Skeletal muscle cell (primary cell): ENCODE measurements at regions not wholly inside any gene's neighbourhood (a gene's known extent, or its start where the extent isn't known, plus 50 kb on each side); places are given as distances from the start of the nearest gene placed in this dataset.

Experiments used
- DNase-seq: peaks from one replicate; pipeline ENCODE4 v3.0.0-alpha.2; 2010; ENCODE audit warnings: low read depth
- H3K4me3 ChIP-seq: 2 replicates; pipeline ENCODE4 v1.5.1; 2011; ENCODE audit warnings: low read depth, mild to moderate bottlenecking, control low read depth, low read length, moderate library complexity

DNA sequence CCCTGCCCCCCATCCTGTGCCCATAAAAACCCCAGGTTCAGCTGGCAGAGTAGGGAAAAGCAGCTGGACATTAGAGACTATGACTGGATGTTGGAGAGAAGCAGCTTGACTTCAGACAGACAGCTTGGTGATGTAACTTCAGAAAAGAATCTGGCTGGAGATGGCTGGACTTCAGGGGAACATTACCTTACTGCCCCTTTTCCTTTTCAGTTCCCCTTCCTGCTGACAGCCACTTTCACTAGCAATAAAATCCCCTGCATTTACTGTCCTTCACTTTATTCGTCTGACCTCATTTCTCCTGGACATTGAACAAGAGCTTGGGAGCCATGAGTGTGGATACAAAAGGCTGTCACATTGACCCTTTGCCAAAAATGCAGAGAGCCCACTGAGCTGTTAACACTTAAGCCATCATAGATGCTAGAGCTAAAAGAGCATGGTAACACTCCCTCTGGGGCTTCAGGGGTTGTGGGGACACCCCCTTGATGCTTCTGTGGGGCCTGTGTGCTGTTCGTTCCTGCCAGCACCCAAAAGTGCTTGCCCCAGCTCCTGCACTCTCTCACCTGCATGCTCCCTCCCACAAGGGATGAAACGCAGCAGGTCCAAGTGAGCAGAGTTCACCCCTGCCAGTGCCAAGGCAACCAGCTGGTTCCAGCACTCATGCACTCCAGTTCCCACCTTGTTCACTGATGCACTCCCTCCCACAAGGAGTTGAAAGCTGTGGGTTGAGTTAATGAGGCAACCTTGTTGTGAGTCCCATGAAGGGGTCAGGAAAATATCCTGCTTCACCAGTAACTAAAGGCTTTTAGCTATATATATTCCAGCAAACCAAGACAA is 263.8 kb upstream of the NDST3 start:
- H3K4me3 ChIP-seq = no peak overlapping the region

DNA sequence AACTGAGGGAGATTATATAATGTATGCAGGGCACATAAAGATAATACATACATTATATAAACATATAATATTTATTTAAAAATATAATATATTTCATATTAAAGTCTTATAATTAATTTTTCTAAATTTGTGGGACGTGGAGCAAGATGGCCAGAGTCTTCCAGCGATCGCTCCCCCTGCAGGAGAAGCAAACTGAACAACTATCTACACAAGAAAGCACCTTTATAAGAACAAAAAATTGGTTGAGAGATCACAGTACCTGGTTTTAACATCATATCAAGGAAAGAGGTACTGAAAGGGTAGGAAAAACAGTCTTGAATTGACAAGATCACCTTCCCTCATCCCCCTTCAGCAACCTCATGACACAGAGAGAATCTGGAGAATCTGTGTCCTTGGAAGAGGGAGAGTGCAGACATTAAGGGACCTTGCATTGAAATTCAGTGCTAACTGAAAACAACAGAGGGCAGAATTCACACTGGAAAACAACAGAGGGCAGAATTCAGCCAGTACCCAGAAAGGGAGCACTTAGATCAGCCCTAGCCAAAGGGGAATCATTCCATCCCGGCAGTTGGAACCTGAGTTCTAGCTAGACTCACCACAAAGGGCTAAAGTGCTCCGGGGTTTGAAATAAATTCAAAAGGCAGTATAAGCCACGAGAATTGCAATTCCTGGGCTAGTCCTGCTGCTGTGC is 262.5 kb upstream of the NDST3 start:
- H3K4me3 ChIP-seq = no peak overlapping the region
- no peak for DNase-seq

More for the DNA sequence above, 263.8 kb upstream of the NDST3 start:
- DNase-seq = no peak

DNA sequence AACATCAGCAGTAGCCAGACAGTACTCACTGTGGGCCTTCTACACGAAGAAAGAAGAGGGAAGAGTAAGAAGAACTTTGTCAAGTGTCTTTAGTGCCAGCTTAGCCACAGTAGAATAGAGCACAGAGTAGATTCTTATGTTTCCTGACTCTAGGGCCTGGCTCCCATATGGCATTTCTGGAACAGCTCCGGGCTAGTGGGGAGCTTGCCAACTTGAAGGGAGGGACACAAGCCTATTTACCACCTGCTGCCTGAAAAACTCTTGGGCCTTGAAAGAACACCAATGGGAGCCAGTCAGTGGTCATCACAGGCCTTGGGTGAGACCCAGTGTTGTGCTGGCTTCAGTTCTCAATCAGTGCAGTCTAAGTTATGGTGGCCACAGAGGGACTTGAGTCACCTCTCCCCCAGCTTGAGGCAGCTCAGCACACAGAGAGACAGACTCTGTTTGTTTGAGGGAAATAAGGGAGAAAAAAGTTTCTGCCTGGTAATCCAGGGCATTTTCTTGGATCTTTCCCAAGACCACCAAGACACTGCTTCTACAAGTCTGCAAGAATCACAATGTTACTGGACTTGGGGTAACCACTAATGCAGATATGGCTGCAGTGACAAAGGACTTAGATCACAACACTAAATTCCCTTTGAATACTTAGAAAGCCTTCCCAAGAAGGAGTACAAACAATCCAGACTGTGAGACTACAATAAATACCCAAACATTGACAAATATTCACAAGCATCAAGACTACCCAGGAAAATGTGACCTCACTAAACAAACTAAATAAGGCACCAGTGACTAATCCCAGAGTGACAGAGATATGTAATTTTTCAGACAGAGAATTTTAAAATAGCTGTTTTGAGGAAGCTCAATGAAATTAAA is 261.0 kb upstream of the NDST3 start:
- DNase-seq = no peak
- no peak overlapping the region for H3K4me3 ChIP-seq

DNA sequence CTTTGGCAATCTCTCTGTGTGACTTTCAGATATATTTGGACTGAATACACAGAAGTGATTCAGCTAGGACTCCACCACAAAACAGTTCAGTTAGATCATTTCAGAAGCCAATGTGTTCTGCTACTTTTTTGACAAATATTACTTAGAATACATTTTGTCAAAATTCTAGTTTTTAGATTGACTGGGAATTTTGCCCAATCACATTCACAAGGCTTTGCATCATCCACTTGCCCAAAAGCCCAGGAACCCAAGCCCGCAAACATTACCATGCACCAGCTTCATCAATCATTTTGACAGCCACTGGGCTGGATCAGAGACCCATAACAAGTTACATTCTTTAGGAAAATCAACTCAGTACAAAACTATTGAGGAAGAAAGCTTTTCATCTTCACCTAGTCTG is 256.6 kb upstream of the NDST3 start:
- no peak for DNase-seq
- no peak overlapping the region for H3K4me3 ChIP-seq

DNA sequence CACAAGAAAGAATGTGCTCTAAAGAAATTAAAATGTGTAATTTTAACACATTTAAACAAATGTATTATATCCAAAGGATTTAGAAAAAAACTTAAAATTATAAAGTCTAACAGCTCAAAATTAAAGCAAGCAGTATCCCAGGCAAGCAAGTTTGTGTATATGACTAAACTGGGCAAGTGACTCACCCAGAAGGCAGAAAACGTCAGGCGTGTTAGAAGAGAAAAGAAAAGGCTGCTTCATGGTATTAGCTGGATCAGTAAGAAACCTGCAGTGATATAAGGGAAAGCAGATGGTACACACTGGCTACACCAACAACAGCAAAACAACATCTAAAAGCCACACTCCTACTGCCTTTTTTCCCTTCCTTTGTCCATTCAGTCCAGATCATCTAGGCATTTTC is 250.6 kb upstream of the NDST3 start:
- H3K4me3 ChIP-seq = no peak overlapping the region
- no peak for DNase-seq

DNA sequence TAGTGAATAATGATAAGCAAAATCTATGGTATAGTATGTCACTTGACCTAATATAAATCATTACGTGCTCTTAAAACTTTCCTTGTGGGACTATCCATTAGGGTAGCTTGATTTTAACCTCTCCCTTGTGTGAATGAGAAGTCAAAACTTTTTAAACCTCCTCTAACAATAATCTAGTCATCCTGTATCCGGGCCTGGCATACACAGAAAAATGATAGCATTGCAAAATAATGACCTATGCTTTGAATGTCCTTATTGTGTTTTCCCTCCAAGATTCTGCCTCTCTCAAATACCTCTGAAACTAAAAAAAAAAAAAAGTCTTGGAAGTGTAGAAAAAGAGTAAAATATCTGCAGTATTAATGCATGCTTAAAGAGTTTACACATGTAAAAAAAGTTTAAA is 250.0 kb upstream of the NDST3 start:
- H3K4me3 ChIP-seq = no peak overlapping the region
- no peak for DNase-seq

DNA sequence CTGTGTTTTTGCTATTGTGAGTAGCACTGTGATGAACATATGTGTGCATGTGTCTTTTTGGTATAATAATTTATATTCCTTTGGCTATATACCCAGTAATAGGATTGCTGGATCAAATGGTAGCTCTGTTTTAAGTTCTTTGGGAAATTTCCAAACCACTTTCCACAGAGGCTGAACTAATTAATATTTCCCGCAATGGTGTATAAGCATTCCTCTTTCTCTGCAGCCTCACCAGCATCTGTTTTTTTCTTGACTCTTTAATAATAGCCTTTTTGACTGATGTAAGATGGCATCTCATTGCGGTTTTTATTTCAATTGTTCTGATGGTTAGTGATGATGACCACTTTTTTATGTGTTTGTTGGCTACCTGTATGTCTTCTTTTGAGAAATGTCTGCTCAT is 247.7 kb upstream of the NDST3 start:
- no peak for DNase-seq
- H3K4me3 ChIP-seq = no peak overlapping the region

DNA sequence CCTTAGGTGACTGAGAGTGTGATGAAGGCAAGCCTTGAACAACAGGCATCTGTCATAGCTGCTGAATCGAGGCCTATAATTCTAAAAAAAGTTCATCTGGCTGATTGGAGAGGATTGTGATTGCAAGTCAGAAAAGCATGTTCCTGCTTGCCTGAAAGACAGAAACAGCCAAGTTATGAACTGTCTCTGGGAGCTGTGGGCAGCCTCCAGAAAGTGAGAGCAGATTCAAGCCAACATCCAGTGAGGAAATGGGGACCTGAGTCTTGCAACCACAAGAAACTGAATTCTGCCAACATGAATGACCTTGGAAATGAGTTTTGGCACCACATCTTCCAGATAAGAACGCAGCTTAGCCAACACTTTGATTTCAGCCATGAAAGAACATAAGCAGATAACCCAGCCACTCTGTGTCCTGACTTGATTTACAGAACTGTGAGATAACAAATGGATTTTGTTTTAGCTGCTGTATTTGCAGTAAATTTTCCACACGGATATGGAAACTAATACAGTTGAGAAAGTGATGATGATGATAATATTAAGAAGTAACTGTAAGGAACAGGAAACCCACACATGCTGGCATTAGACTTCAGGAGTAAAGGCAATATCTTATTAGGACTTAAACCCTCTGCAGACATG is 240.3 kb upstream of the NDST3 start:
- no peak for DNase-seq
- no peak overlapping the region for H3K4me3 ChIP-seq

DNA sequence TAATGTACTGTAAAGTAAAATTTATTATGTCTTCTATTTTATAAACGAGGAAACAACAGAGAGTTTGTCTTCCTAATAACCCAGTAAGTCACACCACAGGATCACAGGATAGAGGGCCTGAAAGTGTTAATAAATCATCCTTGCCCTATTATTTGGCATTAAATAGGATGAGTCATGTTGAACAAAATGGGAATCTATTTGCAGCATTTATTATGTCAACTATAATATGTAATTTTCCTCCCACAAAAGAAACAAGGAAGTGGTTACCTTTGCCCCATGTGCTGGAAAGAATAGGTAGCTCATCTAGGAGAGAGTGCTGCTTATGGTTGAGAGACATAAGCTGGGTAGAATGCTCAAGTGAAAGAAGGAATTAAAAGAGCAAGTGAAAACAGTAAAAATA is 237.6 kb upstream of the NDST3 start:
- H3K4me3 ChIP-seq = no peak overlapping the region
- DNase-seq = no peak

DNA sequence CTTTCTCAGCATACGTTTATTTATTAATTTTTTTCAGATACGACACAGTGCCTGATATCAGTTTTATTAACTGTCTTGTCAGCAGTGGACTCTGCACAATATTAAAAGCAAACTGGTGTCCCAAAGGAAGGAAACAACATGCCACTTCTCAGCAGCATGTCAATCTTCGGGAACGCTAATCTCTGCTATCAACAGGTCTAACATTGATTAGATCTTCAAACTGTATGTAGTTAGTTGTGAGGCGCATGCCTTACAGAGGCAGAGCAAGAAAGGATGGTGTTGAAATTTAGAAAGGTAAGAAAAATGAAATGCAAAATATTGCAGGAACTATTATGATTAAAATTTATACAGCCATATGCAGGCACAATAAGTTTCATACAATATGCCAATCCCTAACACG is 233.7 kb upstream of the NDST3 start:
- DNase-seq = no peak
- no peak overlapping the region for H3K4me3 ChIP-seq

DNA sequence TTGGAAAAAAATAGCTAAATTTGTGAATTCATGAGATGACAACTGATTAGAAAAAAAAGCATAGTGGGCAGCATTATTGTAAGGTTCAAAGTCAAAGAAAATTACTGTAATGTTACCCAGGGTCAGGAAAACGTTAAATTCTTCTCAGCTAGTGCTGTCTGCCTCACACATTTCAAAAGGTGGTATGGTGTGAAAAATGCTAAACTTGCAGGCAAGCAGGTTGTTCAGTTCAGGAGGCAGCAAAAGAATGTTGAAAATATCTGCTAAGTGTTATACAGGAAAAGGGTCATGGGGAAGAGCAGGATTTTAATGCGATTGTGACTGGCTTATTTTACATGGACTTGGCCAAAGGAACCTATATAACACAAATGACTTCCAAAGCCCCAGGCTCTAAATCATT is 232.5 kb upstream of the NDST3 start:
- no peak for DNase-seq
- no peak overlapping the region for H3K4me3 ChIP-seq

DNA sequence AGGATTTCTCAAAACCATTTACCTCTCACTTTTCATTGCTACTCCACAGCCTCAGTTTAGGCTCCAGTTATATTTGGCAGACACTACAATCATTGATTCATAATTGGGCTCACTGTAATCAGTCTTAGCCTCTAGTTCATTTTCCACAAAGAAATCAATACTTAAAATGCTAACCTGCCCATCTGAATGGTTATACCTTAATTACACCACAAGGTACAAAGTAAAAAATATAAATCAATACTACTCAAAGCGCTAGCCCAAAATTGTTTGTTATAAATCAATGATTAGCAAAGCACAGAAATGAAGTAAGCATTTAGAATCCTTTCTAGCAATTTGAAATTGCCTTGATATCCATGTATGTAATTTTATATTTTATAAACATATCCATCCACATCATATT is 222.6 kb upstream of the NDST3 start:
- DNase-seq = no peak
- no peak overlapping the region for H3K4me3 ChIP-seq

DNA sequence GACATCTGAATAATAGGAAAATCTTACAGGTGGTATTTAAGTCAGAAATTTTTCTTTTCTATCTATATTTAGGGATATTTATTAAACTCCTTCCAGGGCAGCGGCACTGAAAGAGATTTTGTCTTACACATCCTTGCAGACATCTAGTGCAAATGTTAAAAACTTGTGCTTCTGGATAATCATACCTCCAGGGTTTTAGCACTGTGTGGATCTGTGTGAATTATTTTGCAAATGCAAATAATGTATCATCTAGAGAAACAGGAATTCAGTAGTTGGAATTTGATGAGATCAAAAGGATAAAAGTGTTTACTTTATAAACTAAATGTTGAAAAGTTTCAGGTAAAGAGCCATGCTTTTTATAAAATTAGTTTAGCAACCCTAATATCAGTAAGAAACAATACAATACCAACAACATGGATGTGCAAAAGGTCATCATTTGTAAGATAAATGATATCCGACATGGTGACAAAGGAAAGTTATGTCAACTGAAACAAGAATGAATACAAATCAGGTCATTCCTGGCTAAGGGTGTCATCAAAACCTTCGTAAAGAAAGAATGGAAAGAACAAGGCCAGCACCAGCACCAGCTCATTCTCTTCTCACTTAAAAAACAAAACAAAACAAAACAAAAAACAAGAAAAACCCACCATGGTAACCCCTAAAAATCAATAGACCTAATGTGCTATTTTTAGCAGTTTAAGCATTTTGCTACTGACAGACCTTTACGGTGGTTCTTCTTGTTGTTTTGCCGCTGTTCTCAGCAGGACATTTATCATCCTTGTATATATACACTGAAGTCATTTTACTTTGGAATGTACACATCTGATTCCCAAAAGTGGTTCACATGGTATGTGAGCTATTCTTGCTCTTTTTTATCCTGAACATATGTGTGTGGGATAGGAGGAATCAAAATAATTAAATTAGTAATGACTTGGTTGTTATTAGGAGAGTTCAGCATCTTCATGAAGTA is 219.7 kb upstream of the NDST3 start:
- DNase-seq = no peak

DNA sequence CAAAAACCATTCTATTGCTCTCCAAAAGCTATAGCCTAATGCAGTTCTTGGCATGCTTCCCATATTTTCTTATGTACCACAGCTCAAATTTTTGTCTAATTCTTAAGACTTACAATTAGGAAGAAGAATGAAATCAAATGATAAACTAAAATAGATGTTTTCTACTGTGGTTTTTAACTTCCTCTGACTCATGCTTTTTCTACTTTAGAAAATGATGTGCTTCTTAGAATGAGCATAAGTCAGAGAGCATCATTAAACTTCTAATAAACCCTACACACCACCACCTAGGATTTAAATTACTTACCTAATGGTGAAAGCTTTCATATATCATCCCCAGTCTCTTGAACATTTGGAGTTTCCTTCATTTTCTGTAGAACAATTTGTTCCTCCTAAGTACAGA is 217.0 kb upstream of the NDST3 start:
- no peak for DNase-seq

More for the DNA sequence above, 219.7 kb upstream of the NDST3 start:
- no peak overlapping the region for H3K4me3 ChIP-seq

DNA sequence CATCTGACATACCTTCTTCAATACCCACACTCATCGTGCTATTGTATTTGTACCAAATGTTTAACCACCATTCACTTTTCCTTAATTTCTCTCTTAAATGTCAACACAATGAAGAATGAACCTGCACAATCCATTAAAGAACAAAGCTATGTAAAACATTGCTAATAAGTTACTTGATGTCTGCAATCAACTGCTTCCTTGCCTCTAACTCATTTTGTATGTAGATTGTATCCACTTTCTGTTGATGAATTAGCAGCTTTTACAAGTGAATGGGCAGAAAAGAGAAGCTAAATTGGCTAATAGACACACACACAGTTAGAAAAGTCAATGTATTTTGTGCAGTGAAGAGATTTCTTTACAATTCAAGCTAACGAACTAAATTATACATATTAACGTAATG is 212.5 kb upstream of the NDST3 start:
- DNase-seq = no peak
- no peak overlapping the region for H3K4me3 ChIP-seq

More for the DNA sequence above, 217.0 kb upstream of the NDST3 start:
- no peak overlapping the region for H3K4me3 ChIP-seq

DNA sequence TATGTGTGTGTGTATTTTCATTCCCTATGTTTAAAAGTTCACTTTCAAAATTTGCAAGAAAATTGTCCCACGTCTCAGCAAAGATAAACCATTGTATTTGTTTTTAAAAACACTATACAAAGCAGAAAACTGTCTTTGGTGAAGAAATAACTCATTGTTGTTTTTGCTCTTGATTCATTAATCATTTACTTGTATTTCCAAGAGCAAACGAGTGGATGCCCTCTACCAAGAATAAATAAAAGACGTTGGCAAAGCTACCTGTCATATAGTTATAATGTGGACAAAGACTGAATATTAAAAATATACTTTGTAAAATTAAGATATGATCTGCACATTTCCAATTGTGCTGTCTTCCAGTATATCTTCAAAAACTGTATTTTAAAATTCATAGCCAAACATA is 210.9 kb upstream of the NDST3 start:
- no peak for DNase-seq
- H3K4me3 ChIP-seq = no peak overlapping the region

DNA sequence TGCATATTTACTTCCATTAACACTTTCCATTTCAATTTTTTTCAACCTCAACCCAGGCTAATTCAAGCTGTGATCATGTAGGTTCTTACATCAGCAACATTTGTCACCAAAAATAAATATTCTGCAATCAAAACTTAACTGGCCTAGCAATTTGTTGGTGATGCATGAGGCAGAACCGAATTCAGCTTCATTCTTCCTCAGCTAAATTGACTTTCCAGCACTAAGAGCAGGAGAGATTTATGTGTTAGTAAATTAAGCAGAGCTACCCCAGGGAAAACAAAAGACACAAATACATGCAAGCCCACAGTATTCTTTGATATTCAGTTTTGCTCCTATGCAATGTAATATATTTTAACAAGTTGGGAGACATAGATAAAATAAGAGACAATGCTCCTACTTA is 208.7 kb upstream of the NDST3 start:
- no peak for DNase-seq
- H3K4me3 ChIP-seq = no peak overlapping the region

DNA sequence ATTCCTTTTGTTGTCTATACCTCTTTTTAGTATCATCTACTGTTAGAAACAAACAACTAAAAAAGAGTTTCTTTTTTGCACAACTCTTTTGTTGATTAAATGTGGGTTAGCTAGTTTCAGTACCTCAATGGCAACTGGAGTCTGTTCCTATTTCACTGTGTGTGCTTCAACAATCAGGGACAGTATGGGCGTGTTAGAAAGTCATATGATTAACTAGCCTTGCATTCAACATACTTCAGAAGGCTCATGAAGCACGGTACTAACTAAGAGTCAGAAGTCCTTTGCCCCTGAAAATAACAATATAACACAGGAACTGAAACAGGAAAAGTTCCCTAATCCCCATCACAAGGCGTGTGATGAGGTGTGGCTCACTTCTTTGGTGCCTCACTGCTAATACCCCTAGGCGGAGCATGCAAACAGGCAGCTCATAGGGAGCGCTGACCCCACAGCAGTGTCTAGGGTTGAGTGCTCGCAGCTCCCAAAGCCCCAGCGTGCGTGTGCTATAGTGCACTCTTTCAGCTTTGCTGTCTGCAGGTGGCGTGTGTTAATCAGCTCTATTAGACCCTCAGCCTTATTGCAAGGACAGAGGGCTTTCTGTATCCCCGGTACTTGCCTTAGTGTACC is 203.1 kb upstream of the NDST3 start:
- H3K4me3 ChIP-seq = no peak overlapping the region
- DNase-seq = no peak
